Caco-2 (cell line): ENCODE measurements at regions not wholly inside any gene's neighbourhood (a gene's known extent, or its start where the extent isn't known, plus 50 kb on each side); places are given as distances from the start of the nearest gene placed in this dataset.

Source experiments
- BruUV-seq: library from RNA; stranded (reverse); fragments of 400-500 nt; replicated peaks from 2 replicates; lab custom pipeline; 2021; lab: Mats Ljungman, UMichigan
- CTCF ChIA-PET: fragments of 300-600 bp; sonication (Branson Sonifier 250); formaldehyde crosslinking; loops from one replicate; lab custom pipeline; 2022; ENCODE audit warnings: antibody characterized with exemption; lab: Charles Lee
- POLR2A ChIA-PET: fragments of 300-600 bp; sonication (Branson Sonifier 250); formaldehyde crosslinking; loops from one replicate; lab custom pipeline; 2022; ENCODE audit warnings: antibody characterized with exemption; lab: Charles Lee
- DNase-seq, 2 experiments: peaks; one replicate each; pipeline versions ENCODE4 v3.0.0 to v3.0.0-alpha.2; 2020 to 2022
- H3K27me3 ChIP-seq: replicated peaks from 2 replicates; pipeline ENCODE4 v1.6.0; 2011; ENCODE audit warnings: low read length; ENCODE audit not compliant: control insufficient read depth, insufficient read depth
- H3K36me3 ChIP-seq: 2 replicates; pipeline ENCODE4 v1.5.1; 2011; ENCODE audit warnings: low read length; ENCODE audit not compliant: control insufficient read depth, insufficient read depth
- H3K4me1 ChIP-seq: fragments of 250-450 bp; sonication (Bioruptor Pico); 2 replicates; pipeline ENCODE4 v1.5.1; 2020; ENCODE audit warnings: mild to moderate bottlenecking
- H3K4me3 ChIP-seq: 2 replicates; pipeline ENCODE4 v1.5.1; 2011; ENCODE audit warnings: low read depth, mild to moderate bottlenecking, control low read depth, low read length
- H3K9me3 ChIP-seq: fragments of 250-450 bp; sonication (Bioruptor Pico); 2 replicates; pipeline ENCODE4 v1.5.1; 2020; ENCODE audit warnings: mild to moderate bottlenecking, moderate library complexity
- H3K27ac Mint-ChIP-seq: one replicate; pipeline ENCODE4 v1.8.0; 2022; ENCODE audit warnings: mixed read lengths; ENCODE audit not compliant: unreplicated experiment
- H3K27me3 Mint-ChIP-seq: one replicate; pipeline ENCODE4 v1.8.0; 2022; ENCODE audit warnings: mixed read lengths; ENCODE audit not compliant: insufficient read depth, unreplicated experiment
- H3K36me3 Mint-ChIP-seq: one replicate; pipeline ENCODE4 v1.8.0; 2022; ENCODE audit warnings: mild to moderate bottlenecking, mixed read lengths; ENCODE audit not compliant: insufficient read depth, unreplicated experiment
- H3K4me1 Mint-ChIP-seq: one replicate; pipeline ENCODE4 v1.8.0; 2022; ENCODE audit warnings: low read depth, mixed read lengths; ENCODE audit not compliant: unreplicated experiment
- H3K4me3 Mint-ChIP-seq: one replicate; pipeline ENCODE4 v1.8.0; 2022; ENCODE audit warnings: mild to moderate bottlenecking, moderate library complexity, mixed read lengths; ENCODE audit not compliant: unreplicated experiment
- H3K9me3 Mint-ChIP-seq: one replicate; pipeline ENCODE4 v1.8.0; 2022; ENCODE audit warnings: mixed read lengths; ENCODE audit not compliant: unreplicated experiment
- CTCF ChIP-seq, 2 experiments: fragments of 200-600 bp in 1 of 2; IDR thresholded peaks; 1 replicate in 1 of 2; 2 replicates in 1 of 2; pipeline versions ENCODE4 v1.5.1 to v1.8.0; 2011 to 2022; ENCODE audit warnings: antibody characterized with exemption in 1 of 2, control low read depth in 1 of 2, inconsistent platforms in 1 of 2, low read depth in 1 of 2, low read length in 1 of 2, mild to moderate bottlenecking in 1 of 2, moderate library complexity in 1 of 2; ENCODE audit not compliant: insufficient read depth in 1 of 2, severe bottlenecking in 1 of 2, unreplicated experiment in 1 of 2
- intact Hi-C: fragments of 100-400 bp; cut with micrococcal nuclease; formaldehyde crosslinking; loops from one replicate; pipeline ENCODE4 v1.10.0; 2022; ENCODE audit not compliant: unreplicated experiment

DNA sequence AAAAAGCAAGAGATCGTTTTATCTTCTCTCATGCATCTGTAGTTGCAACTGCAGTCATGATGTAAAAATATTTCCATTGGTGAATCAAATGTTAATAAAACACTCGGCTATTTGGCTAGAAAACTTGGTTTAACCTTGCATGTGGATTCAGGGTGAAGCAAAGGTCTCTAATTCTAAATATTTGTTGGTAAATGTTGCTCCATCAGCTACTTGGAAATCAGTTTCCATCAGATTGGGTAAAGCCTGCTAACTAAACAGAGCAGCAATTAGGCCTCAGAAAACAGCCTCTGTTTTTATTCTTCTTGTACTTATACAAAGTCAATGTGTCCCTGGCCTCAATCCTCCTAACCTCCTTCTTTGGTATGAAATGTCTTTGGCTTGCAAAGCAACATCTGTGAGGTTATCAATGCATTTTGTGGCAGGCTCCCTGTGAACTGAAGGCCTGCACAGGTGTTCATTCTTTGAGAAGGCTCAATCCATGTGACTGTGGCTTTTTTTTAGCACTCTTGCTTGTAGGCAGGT lies 312.3 kb downstream of the WDR72 start:
- no peak overlapping the region for H3K4me3 Mint-ChIP-seq
- POLR2A ChIA-PET, result no interaction called here

GRCh38 chr15:53446376-53446775 lies 313.1 kb downstream of the WDR72 start:
- no peak for DNase-seq
- Mint-ChIP-seq H3K4me1 (no peaks in the 10 kb centered on the region), H3K4me3 (no peak overlapping the region), H3K36me3 (no peaks in the 10 kb centered on the region), H3K27ac (no peak overlapping the region), H3K27me3 (peaks cover 4% of the 10 kb centered on the region), H3K9me3 (no peaks in the 10 kb centered on the region)
- BruUV-seq, result no TSS peak
- TF ChIP-seq CTCF (IDR thresholded peaks at IDR 0.05; ENCODE audit: insufficient read depth in 1 of 2, low read depth in 1 of 2, low read length in 1 of 2, severe bottlenecking in 1 of 2, unreplicated experiment in 1 of 2), result no peak
- ChIA-PET CTCF (no interaction called here), POLR2A (no interaction called here)
- Histone ChIP-seq H3K4me3 (no peak overlapping the region), H3K9me3 (no peaks in the 10 kb centered on the region), H3K4me1 (no peaks in the 10 kb centered on the region), H3K36me3 (no peaks in the 10 kb centered on the region), H3K27me3 (no peaks in the 10 kb centered on the region; the same call in 1 of the 2 replicates)
- intact Hi-C loops, result no loop called here

More for the DNA sequence above, 312.3 kb downstream of the WDR72 start:
- intact Hi-C loops, result no loop called here
- Histone ChIP-seq H3K27me3 (no peaks in the 10 kb centered on the region; the same call in 1 of the 2 replicates), H3K4me1 (peaks cover 2% of the 10 kb centered on the region), H3K9me3 (no peaks in the 10 kb centered on the region), H3K4me3 (no peak overlapping the region), H3K36me3 (no peaks in the 10 kb centered on the region)
- CTCF ChIA-PET, result no interaction called here
- no peaks in the 10 kb centered on the region for H3K4me1 Mint-ChIP-seq
- no TSS peak for BruUV-seq
- no peaks in the 10 kb centered on the region for H3K36me3 Mint-ChIP-seq
- no peak for TF ChIP-seq CTCF (IDR thresholded peaks at IDR 0.05; ENCODE audit: insufficient read depth in 1 of 2, low read depth in 1 of 2, low read length in 1 of 2, severe bottlenecking in 1 of 2, unreplicated experiment in 1 of 2)
- peaks cover 4% of the 10 kb centered on the region for H3K27me3 Mint-ChIP-seq
- DNase-seq, result no peak
- H3K27ac Mint-ChIP-seq, result no peak overlapping the region
- no peaks in the 10 kb centered on the region for H3K9me3 Mint-ChIP-seq

- intact Hi-C loops, result no loop called here
- CTCF ChIA-PET, result no interaction called here
- no peaks in the 10 kb centered on the region for H3K9me3 Mint-ChIP-seq
Observed at GRCh38 chr15:53445531-53445930, 313.9 kb downstream of the WDR72 start.

More at GRCh38 chr15:53445531-53445930, 313.9 kb downstream of the WDR72 start:
- Histone ChIP-seq H3K4me3 (no peak overlapping the region), H3K4me1 (no peaks in the 10 kb centered on the region), H3K36me3 (no peaks in the 10 kb centered on the region), H3K27me3 (no peaks in the 10 kb centered on the region; the same call in 1 of the 2 replicates), H3K9me3 (no peaks in the 10 kb centered on the region)
- Mint-ChIP-seq H3K4me1 (no peaks in the 10 kb centered on the region), H3K4me3 (no peak overlapping the region), H3K27me3 (peaks cover 4% of the 10 kb centered on the region), H3K36me3 (no peaks in the 10 kb centered on the region), H3K27ac (no peak overlapping the region)
- POLR2A ChIA-PET, result no interaction called here
- no peak for TF ChIP-seq CTCF (IDR thresholded peaks at IDR 0.05; ENCODE audit: insufficient read depth in 1 of 2, low read depth in 1 of 2, low read length in 1 of 2, severe bottlenecking in 1 of 2, unreplicated experiment in 1 of 2)
- no TSS peak for BruUV-seq
- no peak for DNase-seq
